Muscle layer of colon (tissue), 2 donors: ENCODE measurements at regions not wholly inside any gene's neighbourhood (a gene's known extent, or its start where the extent isn't known, plus 50 kb on each side); places are given as distances from the start of the nearest gene placed in this dataset.
"Not testable (repeated sequence)": the region's sequence is repeated elsewhere in the genome, so short reads cannot be mapped to it uniquely, and the experiment has no call there.

Source experiments
- H3K27ac ChIP-seq: one replicate; pipeline ENCODE4 v1.7.0; 2013; ENCODE audit warnings: low read depth, mild to moderate bottlenecking, low read length, moderate library complexity
- H3K27me3 ChIP-seq, 2 donors: one replicate each; pipeline ENCODE4 v1.7.0; 2013; ENCODE audit warnings: low read length in 2 of 2, mild to moderate bottlenecking in 2 of 2; ENCODE audit not compliant: insufficient read depth in 2 of 2, control insufficient read depth in 1 of 2
- H3K36me3 ChIP-seq: one replicate; pipeline ENCODE4 v1.7.0; 2013; ENCODE audit warnings: mild to moderate bottlenecking, low read length; ENCODE audit not compliant: insufficient read depth
- H3K4me1 ChIP-seq: one replicate; pipeline ENCODE4 v1.7.0; 2013; ENCODE audit warnings: mild to moderate bottlenecking, low read length; ENCODE audit not compliant: insufficient read depth
- H3K4me3 ChIP-seq, 2 donors: one replicate each; pipeline ENCODE4 v1.7.0; 2013; ENCODE audit warnings: low read length in 2 of 2, low read depth in 1 of 2, mild to moderate bottlenecking in 1 of 2, moderate library complexity in 1 of 2
- H3K9ac ChIP-seq: one replicate; pipeline ENCODE4 v1.7.0; 2013; ENCODE audit warnings: low read length
- H3K9me3 ChIP-seq: one replicate; pipeline ENCODE4 v1.7.0; 2013; ENCODE audit warnings: mild to moderate bottlenecking, low read length
- donor health status: abdominal sarcoma.
- donor health status: Adenocarcinoma of cecum.

- no peaks in the 10 kb centered on the region for H3K27me3 ChIP-seq
- H3K9ac ChIP-seq: no peak overlapping the region
- no peaks in the 10 kb centered on the region for H3K36me3 ChIP-seq
- no peak overlapping the region for H3K27ac ChIP-seq
- no peaks in the 10 kb centered on the region for H3K9me3 ChIP-seq
- H3K4me1 ChIP-seq: no peaks in the 10 kb centered on the region
- no peak overlapping the region for H3K4me3 ChIP-seq
These were observed 161.5 kb upstream of the CDH4 start for GRCh38 chr20:61090541-61090940.

DNA sequence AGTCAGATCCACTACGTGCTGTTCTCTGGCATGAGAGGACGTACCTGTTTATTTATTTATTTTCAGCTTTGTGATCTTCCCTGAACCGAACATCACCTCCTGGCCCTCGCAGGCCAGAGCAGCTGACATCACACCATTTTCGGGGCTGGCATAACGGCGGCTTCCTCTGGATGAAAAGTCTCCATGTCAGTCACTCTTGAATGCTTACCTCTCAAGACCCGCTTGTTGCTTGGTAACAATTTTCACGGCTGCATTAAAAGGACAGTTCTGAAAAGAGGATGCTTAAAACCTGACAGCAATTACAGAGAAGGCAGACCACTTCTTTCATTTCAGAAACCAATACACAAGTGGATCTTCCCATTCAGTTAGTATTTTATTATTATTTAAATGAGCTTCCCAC, 159.8 kb upstream of the CDH4 start:
- H3K4me1 ChIP-seq: no peaks in the 10 kb centered on the region
- no peak overlapping the region for H3K27ac ChIP-seq
- H3K36me3 ChIP-seq: no peaks in the 10 kb centered on the region
- H3K27me3 ChIP-seq: no peaks in the 10 kb centered on the region
- H3K4me3 ChIP-seq: no peak overlapping the region
- no peaks in the 10 kb centered on the region for H3K9me3 ChIP-seq
- no peak overlapping the region for H3K9ac ChIP-seq

DNA sequence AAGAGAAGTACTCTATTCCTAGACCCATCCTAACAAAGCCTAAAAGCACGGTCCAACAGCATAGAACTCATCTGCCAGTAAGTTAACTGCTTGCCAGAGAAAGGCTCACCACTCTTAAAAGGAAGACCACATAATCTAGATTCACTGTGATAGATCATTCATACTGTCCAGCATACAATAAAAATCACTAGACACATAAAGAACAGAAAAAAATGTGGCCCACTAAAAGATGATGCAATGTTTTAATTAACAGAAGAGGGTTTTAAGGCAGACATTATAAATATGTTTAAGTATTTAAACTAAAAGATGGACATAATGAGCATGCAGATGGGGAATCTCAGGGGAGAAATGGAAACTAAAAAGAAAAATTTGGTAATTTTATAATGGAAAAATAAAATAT, 157.5 kb upstream of the CDH4 start:
- Histone ChIP-seq H3K36me3 (no peaks in the 10 kb centered on the region), H3K4me1 (no peaks in the 10 kb centered on the region), H3K27ac (no peak overlapping the region), H3K9me3 (no peaks in the 10 kb centered on the region), H3K27me3 (no peaks in the 10 kb centered on the region), H3K9ac (no peak overlapping the region), H3K4me3 (no peak overlapping the region)

DNA sequence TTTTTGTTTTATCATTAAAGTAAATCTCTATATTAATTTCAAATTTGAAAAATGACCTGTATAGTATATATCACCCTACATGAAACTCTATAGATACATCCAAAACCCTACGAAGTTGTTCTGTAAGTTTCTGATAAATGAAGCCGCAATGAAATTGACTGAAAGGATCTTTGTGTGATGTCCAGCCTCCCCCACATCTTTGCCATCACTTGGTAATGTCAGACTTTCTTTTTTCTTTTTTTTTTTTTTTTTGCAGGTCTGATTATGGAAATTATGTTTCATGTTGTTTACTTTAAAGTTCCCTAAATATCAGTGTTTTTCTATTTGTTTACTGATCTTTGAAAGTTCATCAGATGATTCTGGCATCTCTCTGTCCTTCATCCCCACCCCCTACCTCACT, 155.6 kb upstream of the CDH4 start:
- H3K9ac ChIP-seq: no peak overlapping the region

DNA sequence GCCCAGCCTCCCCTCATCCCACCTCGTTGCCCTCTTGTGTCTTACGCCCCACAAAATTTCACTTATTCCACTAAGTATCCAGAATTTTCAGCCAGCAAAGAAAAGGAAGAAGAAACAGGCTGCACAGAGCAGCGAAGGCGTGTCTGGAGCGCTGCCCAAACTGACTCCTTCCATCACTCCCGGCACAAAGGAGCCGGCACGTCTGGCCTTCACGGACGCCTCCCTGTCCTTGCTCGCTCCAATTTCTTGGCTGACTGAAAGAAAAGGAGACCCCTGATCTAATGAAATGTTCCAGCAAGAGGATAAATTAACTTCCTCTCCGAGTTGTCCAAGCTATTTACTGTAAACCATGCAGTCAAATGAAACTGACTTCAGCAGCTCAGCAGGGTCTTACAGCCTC, 152.3 kb upstream of the CDH4 start:
- no peaks in the 10 kb centered on the region for H3K36me3 ChIP-seq

More for the DNA sequence above, 155.6 kb upstream of the CDH4 start:
- Histone ChIP-seq H3K4me1 (no peaks in the 10 kb centered on the region), H3K36me3 (no peaks in the 10 kb centered on the region), H3K4me3 (no peak overlapping the region), H3K9me3 (no peaks in the 10 kb centered on the region), H3K27ac (no peak overlapping the region), H3K27me3 (no peaks in the 10 kb centered on the region)

GRCh38 chr20:61100489-61100888, 151.6 kb upstream of the CDH4 start:
- Histone ChIP-seq H3K4me1 (no peaks in the 10 kb centered on the region), H3K9me3 (no peaks in the 10 kb centered on the region), H3K36me3 (no peaks in the 10 kb centered on the region), H3K27me3 (peaks cover 0 to 5% of the 10 kb centered on the region in 2 donors), H3K9ac (no peak overlapping the region), H3K27ac (no peak overlapping the region), H3K4me3 (no peak overlapping the region)

More for the DNA sequence above, 152.3 kb upstream of the CDH4 start:
- Histone ChIP-seq H3K9me3 (no peaks in the 10 kb centered on the region), H3K4me1 (no peaks in the 10 kb centered on the region), H3K9ac (no peak overlapping the region), H3K27ac (no peak overlapping the region), H3K4me3 (no peak overlapping the region), H3K27me3 (no peaks in the 10 kb centered on the region)

- not testable (repeated sequence) for H3K9me3 ChIP-seq, H3K9ac ChIP-seq, H3K27ac ChIP-seq, H3K4me3 ChIP-seq, H3K27me3 ChIP-seq, H3K4me1 ChIP-seq, H3K36me3 ChIP-seq
These were observed 150.7 kb upstream of the CDH4 start for GRCh38 chr20:61101321-61101720.

GRCh38 chr20:61104232-61104631, 147.8 kb upstream of the CDH4 start:
- Histone ChIP-seq H3K9ac (no peak overlapping the region), H3K9me3 (no peaks in the 10 kb centered on the region), H3K27me3 (peaks cover 0 to 5% of the 10 kb centered on the region in 2 donors), H3K4me3 (no peak overlapping the region), H3K27ac (no peak overlapping the region), H3K4me1 (no peaks in the 10 kb centered on the region), H3K36me3 (no peaks in the 10 kb centered on the region)

- Histone ChIP-seq H3K36me3 (no peaks in the 10 kb centered on the region), H3K27me3 (peaks cover 0 to 5% of the 10 kb centered on the region in 2 donors), H3K9me3 (no peaks in the 10 kb centered on the region), H3K27ac (no peak overlapping the region), H3K9ac (no peak overlapping the region), H3K4me3 (no peak overlapping the region), H3K4me1 (no peaks in the 10 kb centered on the region)
These were observed 146.7 kb upstream of the CDH4 start for GRCh38 chr20:61105395-61105794.

DNA sequence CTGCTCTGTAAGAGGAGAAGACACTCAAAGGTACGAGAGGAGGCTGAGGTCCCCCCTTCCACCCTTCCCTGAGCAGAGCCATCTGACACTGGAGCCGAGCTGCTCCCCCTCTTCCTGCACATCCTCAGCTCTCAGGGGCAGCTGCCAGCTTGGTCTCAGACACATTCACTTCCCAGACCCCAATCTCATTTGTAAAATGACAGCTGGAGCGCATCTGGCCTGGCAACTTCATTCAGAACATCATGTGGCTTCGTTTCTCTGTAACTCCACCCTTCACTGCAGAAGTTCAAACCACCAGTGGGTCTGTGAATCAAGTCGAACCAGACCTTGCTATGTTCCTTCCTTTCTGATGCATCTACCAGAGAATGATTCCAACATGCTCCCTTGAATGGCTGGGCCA, 145.6 kb upstream of the CDH4 start:
- no peak overlapping the region for H3K27ac ChIP-seq
- no peaks in the 10 kb centered on the region for H3K9me3 ChIP-seq

DNA sequence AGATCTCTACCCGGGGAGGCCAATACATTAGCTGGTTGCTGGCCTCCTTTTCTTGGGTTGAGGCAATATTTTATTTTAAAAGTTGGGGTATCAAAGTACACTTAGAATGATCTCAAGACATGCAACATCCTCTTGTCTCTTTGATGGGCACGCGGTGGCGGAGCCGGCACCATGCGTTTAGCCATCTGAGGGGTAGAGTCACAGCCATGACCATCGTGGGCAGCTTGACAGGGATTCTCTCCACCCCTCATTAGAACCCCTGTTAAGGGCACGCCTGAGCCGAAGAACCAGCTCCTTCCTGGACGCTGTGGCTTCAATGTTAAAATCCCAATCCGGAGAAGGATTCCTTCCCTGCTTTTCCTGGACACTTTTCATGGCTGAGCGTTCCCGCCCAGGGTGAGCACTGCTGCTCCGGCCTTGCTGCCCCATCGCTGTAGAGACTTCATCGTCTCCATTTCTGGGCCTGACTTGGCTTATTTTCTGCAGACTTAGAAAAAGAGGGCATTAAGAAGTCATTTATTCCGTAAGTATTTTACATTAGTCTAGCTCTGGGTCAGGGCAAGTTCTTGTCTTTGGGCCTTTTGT, 142.7 kb upstream of the CDH4 start:
- no peaks in the 10 kb centered on the region for H3K4me1 ChIP-seq
- H3K9me3 ChIP-seq: no peaks in the 10 kb centered on the region
- H3K9ac ChIP-seq: no peak overlapping the region
- H3K36me3 ChIP-seq: no peaks in the 10 kb centered on the region
- no peak overlapping the region for H3K4me3 ChIP-seq
- H3K27me3 ChIP-seq: peaks cover 0 to 5% of the 10 kb centered on the region in 2 donors
- H3K27ac ChIP-seq: no peak overlapping the region

More for the DNA sequence above, 145.6 kb upstream of the CDH4 start:
- no peaks in the 10 kb centered on the region for H3K36me3 ChIP-seq
- H3K4me3 ChIP-seq: no peak overlapping the region
- H3K4me1 ChIP-seq: no peaks in the 10 kb centered on the region
- H3K27me3 ChIP-seq: peaks cover 0 to 5% of the 10 kb centered on the region in 2 donors
- no peak overlapping the region for H3K9ac ChIP-seq

DNA sequence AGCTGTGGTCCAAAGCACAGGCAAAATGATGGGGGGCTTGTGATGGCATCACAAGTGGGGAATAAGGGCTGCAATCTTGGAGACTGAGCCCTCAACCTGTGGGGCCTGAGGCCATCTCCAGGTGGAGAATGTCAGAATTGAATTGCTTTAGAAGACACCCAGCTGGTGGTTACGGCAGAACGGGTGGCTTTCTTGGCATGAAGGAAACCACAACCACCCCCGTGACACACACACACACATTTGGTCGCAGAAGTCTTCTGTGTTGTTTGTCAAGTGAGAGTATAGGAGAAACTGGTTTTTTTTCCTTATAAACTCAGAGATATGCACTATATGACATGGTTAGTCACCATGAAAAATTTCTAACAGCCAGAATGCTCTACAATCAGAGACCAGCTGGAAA, 139.5 kb upstream of the CDH4 start:
- Histone ChIP-seq H3K9me3 (no peaks in the 10 kb centered on the region), H3K27me3 (peaks cover 0 to 3% of the 10 kb centered on the region in 2 donors), H3K4me3 (no peak overlapping the region), H3K36me3 (no peaks in the 10 kb centered on the region), H3K9ac (no peak overlapping the region), H3K27ac (no peak overlapping the region), H3K4me1 (no peaks in the 10 kb centered on the region)
